GM10266 (cell line): ENCODE measurements at regions not wholly inside any gene's neighbourhood (a gene's known extent, or its start where the extent isn't known, plus 50 kb on each side); places are given as distances from the start of the nearest gene placed in this dataset.
A peak's percentile ranks its signal among the peaks of the same experiment; 100 is the strongest.

Experiments
- DNase-seq: peaks from one replicate; pipeline ENCODE4 v3.0.0; 2012; ENCODE audit errors: extremely low spot score
- TF ChIP-seq, protein P1 (sequence below): IDR thresholded peaks from 2 replicates; pipeline ENCODE4 v1.5.1; 2012; ENCODE audit warnings: mild to moderate bottlenecking, low read depth; ENCODE audit not compliant: control insufficient read depth, insufficient read depth; ENCODE audit errors: missing control alignments

DNA sequence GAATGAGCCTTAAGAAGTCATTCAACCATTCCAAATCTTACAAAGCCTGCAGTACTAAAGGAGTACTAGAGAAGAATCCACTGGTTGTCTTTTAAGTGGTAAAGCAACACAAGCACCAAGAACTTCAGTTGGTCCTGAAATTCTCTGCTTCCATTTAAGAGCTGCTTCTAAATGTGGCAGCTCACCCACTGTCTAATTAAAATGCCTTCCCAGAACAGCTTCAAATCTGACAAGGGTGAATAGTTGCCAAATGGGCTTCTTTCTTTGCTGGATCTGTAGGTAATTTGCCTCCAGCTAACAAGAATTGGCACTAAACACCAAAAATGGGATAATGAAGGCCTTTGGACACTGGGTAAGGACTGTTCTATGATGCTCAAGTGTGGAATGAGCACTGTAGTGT is 72.2 kb upstream of the NAP1L1 start:
- TF ChIP-seq, protein P1, sequence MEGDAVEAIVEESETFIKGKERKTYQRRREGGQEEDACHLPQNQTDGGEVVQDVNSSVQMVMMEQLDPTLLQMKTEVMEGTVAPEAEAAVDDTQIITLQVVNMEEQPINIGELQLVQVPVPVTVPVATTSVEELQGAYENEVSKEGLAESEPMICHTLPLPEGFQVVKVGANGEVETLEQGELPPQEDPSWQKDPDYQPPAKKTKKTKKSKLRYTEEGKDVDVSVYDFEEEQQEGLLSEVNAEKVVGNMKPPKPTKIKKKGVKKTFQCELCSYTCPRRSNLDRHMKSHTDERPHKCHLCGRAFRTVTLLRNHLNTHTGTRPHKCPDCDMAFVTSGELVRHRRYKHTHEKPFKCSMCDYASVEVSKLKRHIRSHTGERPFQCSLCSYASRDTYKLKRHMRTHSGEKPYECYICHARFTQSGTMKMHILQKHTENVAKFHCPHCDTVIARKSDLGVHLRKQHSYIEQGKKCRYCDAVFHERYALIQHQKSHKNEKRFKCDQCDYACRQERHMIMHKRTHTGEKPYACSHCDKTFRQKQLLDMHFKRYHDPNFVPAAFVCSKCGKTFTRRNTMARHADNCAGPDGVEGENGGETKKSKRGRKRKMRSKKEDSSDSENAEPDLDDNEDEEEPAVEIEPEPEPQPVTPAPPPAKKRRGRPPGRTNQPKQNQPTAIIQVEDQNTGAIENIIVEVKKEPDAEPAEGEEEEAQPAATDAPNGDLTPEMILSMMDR = no peak
- DNase-seq = no peak

- TF ChIP-seq, protein P1 = no peak
Observed at GRCh38 chr12:76156314-76156713, 71.8 kb upstream of the NAP1L1 start.

DNA sequence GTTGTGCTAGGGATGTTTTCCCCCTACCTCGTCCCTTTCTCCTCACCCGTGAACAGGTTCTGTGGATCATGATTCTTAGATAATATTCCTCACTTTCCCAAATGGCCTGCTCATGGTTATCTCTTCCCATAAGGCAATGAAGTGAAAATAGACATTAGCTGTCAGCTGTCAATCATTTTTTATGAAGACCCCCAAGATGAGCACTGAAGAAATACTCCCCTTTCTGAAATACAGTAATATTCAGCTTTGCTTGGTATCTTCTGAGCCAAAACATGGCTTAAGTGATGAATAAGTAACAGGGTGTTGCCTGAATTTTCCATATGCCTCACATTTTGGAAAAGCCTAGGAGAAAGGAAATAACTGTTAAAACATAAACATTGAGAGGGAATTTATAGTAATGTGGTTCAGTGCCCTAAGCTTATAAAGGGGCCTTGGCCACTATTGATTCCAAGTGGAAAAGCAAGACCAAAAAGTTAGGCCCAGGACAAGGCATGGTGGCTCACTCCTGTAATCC is 70.7 kb upstream of the NAP1L1 start:
- DNase-seq = no peak

More at GRCh38 chr12:76156314-76156713, 71.8 kb upstream of the NAP1L1 start:
- DNase-seq = no peak

DNA sequence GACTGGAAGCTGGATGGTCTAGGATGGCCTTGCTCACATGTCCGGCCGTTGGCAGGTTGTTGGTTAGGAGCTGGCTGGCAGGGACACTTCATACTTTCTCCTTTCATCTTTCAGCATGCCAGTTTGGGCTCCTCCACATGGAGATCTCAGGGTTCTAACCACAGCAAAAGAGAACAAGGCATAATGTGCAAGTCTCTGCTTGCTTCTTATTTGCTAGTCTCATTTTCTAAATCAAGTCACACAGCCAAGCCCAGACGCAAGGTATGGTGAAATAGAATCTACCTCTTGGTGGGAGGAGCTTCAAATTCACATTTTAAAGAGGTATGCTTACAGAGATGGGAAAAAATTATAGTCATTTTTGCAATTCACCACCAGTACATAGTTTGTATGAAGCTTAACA is 69.1 kb upstream of the NAP1L1 start:
- no peak for DNase-seq
- TF ChIP-seq, protein P1 = no peak

More for the DNA sequence above, 70.7 kb upstream of the NAP1L1 start:
- TF ChIP-seq, protein P1 = no peak

DNA sequence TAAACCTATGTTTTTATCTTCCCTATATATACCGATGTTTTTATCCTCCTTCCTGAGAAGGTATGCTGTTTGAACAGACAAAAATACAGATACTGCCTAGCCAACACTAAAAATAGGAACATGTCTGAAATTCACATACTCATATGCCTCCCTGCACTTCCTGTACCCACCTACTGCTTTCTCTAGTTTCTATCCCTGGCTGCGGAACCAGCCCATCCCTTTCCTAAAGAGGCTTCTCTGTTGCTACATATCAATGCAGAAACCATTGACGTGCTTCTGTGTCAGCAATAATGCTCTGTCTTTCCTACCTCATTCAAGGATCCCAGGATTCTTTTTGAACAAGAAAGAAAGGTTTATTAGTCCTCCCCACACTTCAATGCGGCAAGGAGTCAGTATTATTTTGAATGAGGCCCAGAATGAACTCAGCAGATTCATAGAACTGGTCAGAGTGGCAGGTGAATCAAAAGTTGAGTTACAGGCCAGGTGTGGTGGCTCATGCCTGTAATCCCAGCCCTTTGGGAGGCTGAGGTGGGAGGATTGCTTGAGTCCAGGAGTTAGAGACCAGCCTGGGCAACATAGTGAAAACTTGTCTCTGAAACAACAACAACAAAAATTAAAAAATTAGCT is 67.8 kb upstream of the NAP1L1 start:
- DNase-seq = peak; percentile 21
- TF ChIP-seq, protein P1 = no peak

DNA sequence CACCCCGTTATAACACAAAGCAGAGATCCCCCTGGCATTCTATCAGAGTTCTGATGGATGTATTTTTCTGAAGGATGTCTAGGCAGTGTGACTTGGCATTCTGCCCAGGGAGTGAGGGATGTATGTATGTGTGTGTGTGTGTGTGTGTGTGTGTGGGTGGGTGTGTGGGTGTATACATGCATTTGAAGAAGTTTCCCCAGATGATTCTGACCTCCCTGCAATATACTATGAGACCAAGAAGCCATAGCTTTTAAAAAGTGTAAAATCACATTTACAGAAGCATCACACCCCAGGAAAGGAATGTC is 59.7 kb upstream of the NAP1L1 start:
- no peak for DNase-seq
- TF ChIP-seq, protein P1 = no peak

GRCh38 chr12:76143343-76144244 is 59.1 kb upstream of the NAP1L1 start:
- peak; percentile 31 for DNase-seq
- TF ChIP-seq, protein P1 = no peak
